Panc1 (cell line): ENCODE measurements at regions not wholly inside any gene's neighbourhood (a gene's known extent, or its start where the extent isn't known, plus 50 kb on each side); places are given as distances from the start of the nearest gene placed in this dataset.
"Not testable (repeated sequence)": the region's sequence is repeated elsewhere in the genome, so short reads cannot be mapped to it uniquely, and the experiment has no call there.

Source experiments
- ATAC-seq: fragments of 200-7000 bp; cut with Tn5 transposase; 2 replicates; pipeline ENCODE4 v1.9.1; 2020; ENCODE audit warnings: mild to moderate bottlenecking, moderate library complexity
- BruUV-seq: library from RNA; stranded (reverse); fragments of 400-500 nt; replicated peaks from 2 replicates; lab custom pipeline; 2021; lab: Mats Ljungman, UMichigan
- CTCF ChIA-PET: fragments of 300-600 bp; sonication (Branson Sonifier 250); formaldehyde crosslinking; loops from one replicate; lab custom pipeline; 2022; ENCODE audit warnings: antibody characterized with exemption; lab: Charles Lee
- POLR2A ChIA-PET: fragments of 300-600 bp; sonication (Branson Sonifier 250); formaldehyde crosslinking; loops from one replicate; lab custom pipeline; 2022; ENCODE audit warnings: antibody characterized with exemption; lab: Charles Lee
- DNase-seq: peaks from one replicate; pipeline ENCODE4 v3.0.0-alpha.2; 2010; ENCODE audit warnings: low read depth, low spot score
- H3K27ac ChIP-seq: 2 replicates; pipeline ENCODE4 v1.5.1; 2011; ENCODE audit warnings: mild to moderate bottlenecking, low read length, inconsistent platforms
- H3K27me3 ChIP-seq: fragments of 200-500 bp; sonication (Bioruptor generic); 2 replicates; pipeline ENCODE4 v1.6.0; 2014; ENCODE audit warnings: low read length, inconsistent platforms; ENCODE audit not compliant: control insufficient read depth, insufficient read depth
- H3K36me3 ChIP-seq: fragments of 200-500 bp; sonication (Bioruptor generic); 2 replicates; pipeline ENCODE4 v1.5.1; 2014; ENCODE audit warnings: inconsistent platforms, mild to moderate bottlenecking, low read length, moderate library complexity; ENCODE audit not compliant: control insufficient read depth, insufficient read depth
- H3K4me1 ChIP-seq: 2 replicates; pipeline ENCODE4 v1.5.1; 2011; ENCODE audit warnings: inconsistent platforms, mild to moderate bottlenecking, low read length, moderate library complexity; ENCODE audit not compliant: control insufficient read depth, insufficient read depth
- H3K4me3 ChIP-seq, 2 experiments: 2 replicates each; pipeline ENCODE4 v1.5.1; 2011 to 2012; ENCODE audit warnings: low read depth in 2 of 2, low read length in 2 of 2, mild to moderate bottlenecking in 2 of 2, inconsistent platforms in 1 of 2, moderate library complexity in 1 of 2
- H3K9me3 ChIP-seq: fragments of 200-500 bp; sonication (Bioruptor generic); 2 replicates; pipeline ENCODE4 v1.5.1; 2014; ENCODE audit warnings: low read depth, mild to moderate bottlenecking, inconsistent platforms, low read length, moderate library complexity; ENCODE audit not compliant: control insufficient read depth, insufficient read depth
- CTCF ChIP-seq: fragments of 450-650 bp; IDR thresholded peaks from 2 replicates; pipeline ENCODE4 v1.5.1; 2017; ENCODE audit warnings: mild to moderate bottlenecking
- POLR2AphosphoS5 ChIP-seq: IDR thresholded peaks from 2 replicates; pipeline ENCODE4 v1.6.1; 2012; ENCODE audit warnings: mild to moderate bottlenecking, low read depth, low read length, moderate library complexity
- REST ChIP-seq, 2 experiments: IDR thresholded peaks; 2 replicates each; pipeline ENCODE4 v1.6.1; 2011 to 2012; ENCODE audit warnings: low read depth in 2 of 2, control low read depth in 1 of 2, low read length in 1 of 2, mild to moderate bottlenecking in 1 of 2, moderate library complexity in 1 of 2; ENCODE audit not compliant: insufficient read depth in 1 of 2
- SIN3A ChIP-seq: IDR thresholded peaks from 2 replicates; pipeline ENCODE4 v1.6.1; 2012; ENCODE audit warnings: low read depth, mild to moderate bottlenecking, low read length, moderate library complexity, borderline replicate concordance; ENCODE audit not compliant: insufficient read depth
- TCF7L2 ChIP-seq: IDR thresholded peaks from 2 replicates; pipeline ENCODE4 v1.6.1; 2011; ENCODE audit warnings: mild to moderate bottlenecking, low read depth, low read length, inconsistent platforms
- in situ Hi-C: cut with HindIII; loops from 2 replicates; pipeline ENCODE4 v1.10.0; 2016; ENCODE audit warnings: low sequenced_read_pairs, low pct_unique_long_range_greater_than_20kb
- intact Hi-C: fragments of 100-400 bp; cut with micrococcal nuclease; formaldehyde crosslinking; loops from one replicate; pipeline ENCODE4 v1.10.0; 2022; ENCODE audit not compliant: unreplicated experiment

- H3K27ac ChIP-seq = no peak overlapping the region
- no TSS peak for BruUV-seq
- ATAC-seq (no peak), DNase-seq (no peak)
- H3K4me1 ChIP-seq = no peaks in the 10 kb centered on the region
- no peaks in the 10 kb centered on the region for H3K36me3 ChIP-seq
- no peaks in the 10 kb centered on the region for H3K27me3 ChIP-seq
- TF ChIP-seq SIN3A (no peak), REST (IDR thresholded peaks at IDR 0.05; ENCODE audit: insufficient read depth in 1 of 2, low read depth in 2 of 2, low read length in 1 of 2) (no peak), POLR2AphosphoS5 (no peak)
- CTCF ChIA-PET = no interaction called here
- no peaks in the 10 kb centered on the region for H3K9me3 ChIP-seq
- POLR2A ChIA-PET = no interaction called here
- H3K4me3 ChIP-seq = no peak overlapping the region
- in situ Hi-C loops = no loop called here
- intact Hi-C loops = no loop called here
Observed at GRCh38 chr5:166639151-166639550, 1652.3 kb upstream of the WWC1 start.

GRCh38 chr5:166640136-166640535 is 1651.3 kb upstream of the WWC1 start:
- H3K4me3 ChIP-seq, BruUV-seq, intact Hi-C loops, POLR2A ChIA-PET, H3K36me3 ChIP-seq, DNase-seq, H3K27ac ChIP-seq, H3K4me1 ChIP-seq, in situ Hi-C loops, H3K27me3 ChIP-seq, H3K9me3 ChIP-seq, CTCF ChIA-PET, ATAC-seq: not testable (repeated sequence)

GRCh38 chr5:166648736-166649135 is 1642.7 kb upstream of the WWC1 start:
- no peak for TF ChIP-seq POLR2AphosphoS5
- TF ChIP-seq REST (IDR thresholded peaks at IDR 0.05; ENCODE audit: insufficient read depth in 1 of 2, low read depth in 2 of 2, low read length in 1 of 2) = no peak
- no peak for TF ChIP-seq SIN3A
- no peak for TF ChIP-seq CTCF
- TF ChIP-seq TCF7L2 = no peak
- ChIA-PET POLR2A (interaction anchor here (0.6 kb wide), 1 partner anchor 1774 kb away, joined by 3 read pairs; no protein-coding TSS in a partner anchor), CTCF (no interaction called here)
- Histone ChIP-seq H3K27me3 (no peaks in the 10 kb centered on the region), H3K9me3 (no peaks in the 10 kb centered on the region), H3K36me3 (no peaks in the 10 kb centered on the region), H3K4me3 (no peak overlapping the region), H3K27ac (no peak overlapping the region), H3K4me1 (no peaks in the 10 kb centered on the region)
- no TSS peak for BruUV-seq
- in situ Hi-C loops (no loop called here), intact Hi-C loops (no loop called here)
- no peak for ATAC-seq
- no peak for DNase-seq
